Naive thymus-derived CD8-positive, alpha-beta T cell (primary cell): ENCODE measurements at regions not wholly inside any gene's neighbourhood (a gene's known extent, or its start where the extent isn't known, plus 50 kb on each side); places are given as distances from the start of the nearest gene placed in this dataset.

Source experiments
- ATAC-seq, 2 donors: fragments of 150-1000 bp; cut with Tn5 transposase in 1 of 2; sonication (Bioruptor Pico), chemical (Tn5 transposase) in 1 of 2; 1 replicate in 1 of 2; 2 replicates in 1 of 2; pipeline ENCODE4 v1.10.0; 2021; ENCODE audit warnings: mild to moderate bottlenecking in 2 of 2, moderate library complexity in 2 of 2
- POLR2A ChIA-PET: fragments of 350-600 bp; sonication (Branson Sonifier 250); formaldehyde crosslinking; loops from one replicate; lab custom pipeline; 2021; ENCODE audit warnings: antibody characterized with exemption; lab: Charles Lee
- DNase-seq, 10 donors: peaks; one replicate each; pipeline versions ENCODE4 v3.0.0 to v3.0.0-alpha.2; 2020 to 2022
- H3K27ac Mint-ChIP-seq, 10 donors: one replicate each; pipeline ENCODE4 v1.8.0; 2020 to 2022; ENCODE audit warnings: mild to moderate bottlenecking in 10 of 10, mixed read lengths in 10 of 10, moderate library complexity in 4 of 10, inconsistent platforms in 1 of 10
- H3K27me3 Mint-ChIP-seq, 5 donors: one replicate each; pipeline ENCODE4 v1.8.0; 2021 to 2022; ENCODE audit warnings: mixed read lengths in 5 of 5
- H3K36me3 Mint-ChIP-seq, 3 donors: one replicate each; pipeline ENCODE4 v1.8.0; 2020 to 2022; ENCODE audit warnings: mixed read lengths in 3 of 3, mild to moderate bottlenecking in 2 of 3, inconsistent platforms in 1 of 3
- H3K4me1 Mint-ChIP-seq, 4 donors: one replicate each; pipeline ENCODE4 v1.8.0; 2021 to 2022; ENCODE audit warnings: mixed read lengths in 4 of 4
- H3K4me3 Mint-ChIP-seq, 10 donors: one replicate each; pipeline ENCODE4 v1.8.0; 2020 to 2022; ENCODE audit warnings: mild to moderate bottlenecking in 10 of 10, mixed read lengths in 10 of 10, moderate library complexity in 6 of 10, inconsistent platforms in 1 of 10
- H3K9me3 Mint-ChIP-seq, 9 donors: one replicate each; pipeline ENCODE4 v1.8.0; 2020 to 2022; ENCODE audit warnings: mixed read lengths in 9 of 9, mild to moderate bottlenecking in 3 of 9, inconsistent platforms in 1 of 9, moderate library complexity in 1 of 9

DNA sequence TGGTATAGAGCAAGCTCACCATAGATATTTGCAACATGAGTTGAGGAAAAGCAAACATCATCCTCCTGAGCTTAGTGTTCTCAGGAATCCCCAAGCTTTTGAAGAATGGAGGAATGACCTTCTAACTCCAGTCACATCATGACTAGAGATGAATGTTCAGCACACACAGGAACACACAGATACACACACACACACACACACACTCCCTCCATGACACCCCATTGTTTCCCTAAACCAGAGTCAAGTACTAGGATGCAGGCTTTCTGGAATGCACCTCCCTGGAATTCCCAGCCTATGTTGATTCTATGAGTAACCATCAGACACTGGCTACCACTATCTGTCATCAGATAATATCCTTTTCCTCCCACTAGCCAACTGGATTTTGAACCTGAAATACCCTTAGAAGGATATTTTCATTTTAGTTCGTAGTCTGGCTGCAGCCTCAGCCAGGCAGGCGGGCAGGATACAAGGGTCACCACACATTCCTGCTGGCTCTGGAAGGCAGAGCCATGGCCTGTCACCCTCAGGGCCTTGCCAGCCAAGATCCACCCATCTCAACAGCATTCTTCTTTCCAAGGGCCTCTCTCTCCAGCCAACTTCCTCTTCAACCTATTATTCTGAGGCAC, 162.4 kb downstream of the FOXO1 start:
- no peak for DNase-seq
- POLR2A ChIA-PET = interaction anchor here (0.6 kb wide), 1 partner anchor 10 kb away, joined by 3 read pairs; no protein-coding TSS in a partner anchor
- Mint-ChIP-seq H3K4me1 (peaks cover 38 to 64% (median 51%) of the 10 kb centered on the region in 4 donors), H3K9me3 (no peaks in the 10 kb centered on the region), H3K36me3 (no peaks in the 10 kb centered on the region), H3K27me3 (no peaks in the 10 kb centered on the region), H3K27ac (peak overlapping the region in 4 of 10 donors; percentile 14 to 34 (median 26)), H3K4me3 (no peak overlapping the region)
- ATAC-seq = no peak

DNA sequence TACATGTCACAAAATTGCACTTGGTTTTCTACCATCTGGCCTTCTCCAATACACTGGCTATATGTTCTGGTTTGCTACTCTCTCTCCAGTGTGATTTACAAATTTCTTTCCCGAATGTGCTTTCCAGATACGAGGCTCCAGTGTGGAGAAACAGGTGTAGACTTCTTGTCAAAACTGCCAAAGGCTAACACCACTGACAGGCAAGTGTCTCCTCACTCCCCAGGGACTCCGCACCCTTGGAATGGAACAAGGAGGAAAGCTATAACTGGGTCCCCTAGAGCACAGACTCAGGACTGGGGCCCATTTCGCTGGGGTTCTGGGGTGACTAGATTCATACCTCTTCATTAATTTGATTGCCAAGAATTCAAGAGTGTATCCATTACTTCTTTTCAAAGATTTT, 161.8 kb downstream of the FOXO1 start:
- POLR2A ChIA-PET = interaction anchor here (1.2 kb wide), 1 partner anchor 10 kb away, joined by 3 read pairs; no protein-coding TSS in a partner anchor
- DNase-seq = no peak
- Mint-ChIP-seq H3K4me1 (peaks cover 43 to 68% (median 56%) of the 10 kb centered on the region in 4 donors), H3K4me3 (no peak overlapping the region), H3K27ac (peak overlapping the region in 2 of 10 donors; percentile 14 to 34), H3K36me3 (no peaks in the 10 kb centered on the region), H3K27me3 (no peaks in the 10 kb centered on the region), H3K9me3 (no peaks in the 10 kb centered on the region)
- ATAC-seq = no peak

DNA sequence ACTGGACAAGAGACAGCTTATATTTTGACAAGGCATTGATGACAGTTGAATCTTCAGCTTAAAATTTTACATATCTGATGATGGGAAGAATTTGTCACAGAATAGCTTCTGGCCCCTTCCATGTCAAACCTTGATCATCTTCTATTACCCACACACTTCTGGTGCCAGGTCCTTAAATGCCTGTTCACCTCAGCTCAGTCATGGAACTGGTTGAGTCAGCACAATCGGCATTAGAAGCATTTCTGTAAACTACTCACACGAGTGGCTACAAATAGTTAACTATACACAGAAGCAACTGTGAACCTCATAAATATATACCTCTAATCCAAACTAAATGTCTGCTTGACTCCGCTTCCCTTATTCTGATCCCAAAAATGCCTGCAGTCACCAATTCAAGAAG, 161.2 kb downstream of the FOXO1 start:
- H3K4me1 Mint-ChIP-seq = peaks cover 44 to 67% (median 57%) of the 10 kb centered on the region in 4 donors
- no peaks in the 10 kb centered on the region for H3K9me3 Mint-ChIP-seq
- H3K27me3 Mint-ChIP-seq = no peaks in the 10 kb centered on the region
- POLR2A ChIA-PET = interaction anchor here (1.2 kb wide), 1 partner anchor 10 kb away, joined by 3 read pairs; no protein-coding TSS in a partner anchor
- H3K36me3 Mint-ChIP-seq = no peaks in the 10 kb centered on the region
- H3K4me3 Mint-ChIP-seq = no peak overlapping the region
- ATAC-seq (no peak), DNase-seq (no peak)
- H3K27ac Mint-ChIP-seq = peak overlapping the region in 1 of 10 donors; percentile 1
